HG02852 (cell line): ENCODE measurements at regions not wholly inside any gene's neighbourhood (a gene's known extent, or its start where the extent isn't known, plus 50 kb on each side); places are given as distances from the start of the nearest gene placed in this dataset.
"Not testable (repeated sequence)": the region's sequence is repeated elsewhere in the genome, so short reads cannot be mapped to it uniquely, and the experiment has no call there.

Source experiments
- ATAC-seq: cut with Tn5 transposase; IDR thresholded peaks from one replicate; pipeline ENCODE4 v1.9.1; 2021; ENCODE audit warnings: mild to moderate bottlenecking, moderate library complexity; ENCODE audit not compliant: unreplicated experiment

DNA sequence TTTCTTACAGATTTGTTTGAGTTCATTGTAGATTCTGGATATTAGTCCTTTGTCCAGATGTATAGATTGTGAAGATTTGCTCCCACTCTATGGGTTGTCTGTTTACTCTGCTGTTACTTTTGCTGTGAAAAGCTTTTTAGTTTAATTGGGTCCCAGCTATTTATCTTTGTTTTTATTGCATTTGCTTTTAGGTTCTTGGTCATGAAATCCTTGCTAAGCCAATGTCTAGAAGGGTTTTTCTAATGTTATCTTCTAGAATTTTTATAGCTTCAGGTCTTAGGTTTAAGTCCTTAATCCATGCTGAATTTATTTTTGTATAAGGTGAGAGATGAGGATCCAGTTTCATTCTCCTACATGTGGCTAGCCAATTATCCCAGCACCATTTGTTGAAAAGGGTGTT, 81.2 kb upstream of the NDST4 start:
- ATAC-seq, result not testable (repeated sequence)

GRCh38 chr4:115190529-115190928, 77.1 kb upstream of the NDST4 start:
- no peak for ATAC-seq

DNA sequence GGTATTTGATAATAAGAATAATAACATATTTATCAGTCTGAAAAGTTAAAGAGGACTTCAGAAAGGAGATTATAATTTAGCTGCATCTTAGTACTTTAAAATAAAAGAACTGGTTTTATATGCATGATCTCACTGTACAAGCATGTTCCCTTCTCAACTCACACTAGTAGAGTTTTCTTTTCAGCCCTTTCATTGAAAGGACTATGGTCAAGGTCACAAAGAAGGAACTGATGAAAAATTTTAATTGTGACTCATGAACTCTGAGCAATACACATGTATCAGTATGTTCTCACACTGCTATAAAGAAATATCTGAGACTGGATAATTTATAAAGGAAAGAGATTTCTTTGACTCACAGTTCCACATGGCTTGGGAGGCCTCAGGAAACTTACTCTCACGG, 73.7 kb upstream of the NDST4 start:
- no peak for ATAC-seq

DNA sequence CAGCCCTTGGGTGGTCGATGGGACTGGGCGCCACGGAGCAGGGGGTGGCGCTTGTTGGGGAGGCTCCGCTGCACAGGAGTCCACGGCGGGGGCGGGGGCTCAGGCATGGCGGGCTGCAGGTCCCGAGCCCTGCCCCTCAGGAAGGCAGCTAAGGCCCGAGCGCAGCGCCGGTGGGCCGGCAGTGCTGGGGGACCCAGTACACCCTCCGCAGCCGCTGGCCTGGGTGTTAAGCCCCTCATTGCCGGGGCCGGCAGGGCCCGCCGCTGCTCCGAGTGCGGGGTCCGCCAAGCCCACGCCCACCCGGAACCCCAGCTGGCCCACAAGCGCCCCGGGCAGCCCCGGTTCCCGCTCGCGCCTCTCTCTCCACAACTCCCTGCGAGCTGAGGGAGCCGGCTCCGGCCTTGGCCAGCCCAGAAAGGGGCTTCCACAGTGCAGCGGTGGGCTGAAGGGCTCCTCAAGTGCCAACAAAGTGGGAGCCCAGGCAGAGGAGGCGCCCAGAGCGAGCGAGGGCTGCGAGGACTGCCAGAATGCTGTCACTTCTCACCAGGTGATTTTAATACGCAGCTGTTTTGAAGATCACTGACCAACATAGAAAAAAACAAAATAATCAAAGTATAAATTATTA, 66.1 kb upstream of the NDST4 start:
- ATAC-seq, result not testable (repeated sequence)

- ATAC-seq, result not testable (repeated sequence)
Measured at GRCh38 chr4:115178687-115179086, 65.3 kb upstream of the NDST4 start.

DNA sequence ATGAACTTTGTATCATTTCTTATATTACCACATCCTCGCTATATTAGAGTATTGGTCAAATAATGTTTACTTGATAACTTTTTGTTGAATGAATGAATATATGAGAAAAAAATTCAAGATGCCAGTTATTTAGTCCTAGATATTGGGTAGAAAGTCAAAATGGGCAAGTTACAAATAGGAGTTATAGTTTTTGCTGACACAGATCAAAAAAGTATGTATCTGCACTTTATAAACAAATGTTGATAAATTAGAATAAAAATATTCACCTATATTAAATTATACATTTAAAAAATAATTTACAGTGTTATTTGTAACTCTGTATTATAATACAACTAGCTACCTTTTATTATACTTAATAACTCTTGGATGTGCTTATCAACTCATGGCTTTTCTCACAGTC, 57.8 kb upstream of the NDST4 start:
- no peak for ATAC-seq

DNA sequence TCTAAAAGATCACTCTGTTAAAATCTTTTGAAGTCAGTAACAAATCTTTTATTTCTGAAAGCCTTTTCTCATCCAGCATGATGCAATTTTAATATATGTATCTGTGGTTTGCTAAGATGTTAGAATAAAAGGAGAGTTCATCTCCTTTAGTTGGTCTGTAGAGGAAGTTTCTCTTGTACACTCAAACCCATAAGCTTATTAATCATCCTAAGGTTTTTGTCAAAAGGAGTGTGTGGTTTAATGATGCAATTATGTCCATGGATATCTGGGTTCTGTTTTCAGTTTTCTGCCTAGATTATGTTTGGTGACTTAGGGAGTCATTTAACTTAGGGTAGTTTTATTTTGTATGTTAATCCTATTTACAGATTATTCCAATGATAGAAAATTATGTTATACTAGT, 52.1 kb upstream of the NDST4 start:
- ATAC-seq, result no peak
